ENCODE measurements at regions not wholly inside any gene's neighbourhood (a gene's known extent, or its start where the extent isn't known, plus 50 kb on each side); places are given as distances from the start of the nearest gene placed in this dataset.

- Histone ChIP-seq H3K4me2 (ENCODE audit: low read depth, low read length) (no peak overlapping the region), H3K27me3 (ENCODE audit: control insufficient read depth, insufficient read depth, low read length) (no peaks in the 10 kb centered on the region), H3K4ac (ENCODE audit: low read depth, low read length) (no peak overlapping the region), H4K91ac (ENCODE audit: insufficient read depth, low read depth, low read length) (no peak overlapping the region), H3K23ac (ENCODE audit: low read depth, low read length) (no peak overlapping the region), H4K5ac (ENCODE audit: low read depth, low read length) (no peak overlapping the region), H3K27ac (ENCODE audit: insufficient read depth, low read length) (no peak overlapping the region), H3K79me1 (ENCODE audit: low read depth in 1 of 2, low read length in 2 of 2) (no peaks in the 10 kb centered on the region), H3K4me3 (ENCODE audit: insufficient read depth, low read depth, low read length) (no peak overlapping the region), H2AK5ac (ENCODE audit: low read depth, low read length) (no peak overlapping the region), H4K8ac (ENCODE audit: low read depth in 2 of 2, low read length in 2 of 2) (no peak overlapping the region), H3K9me3 (ENCODE audit: control insufficient read depth, insufficient read depth, low read length) (no peaks in the 10 kb centered on the region), H3K9ac (ENCODE audit: low read depth, low read length) (no peak overlapping the region), H2AFZ (replicated peaks; ENCODE audit: low read length, poor library complexity) (no peak overlapping the region), H3K9me1 (ENCODE audit: insufficient read depth, low read length) (no peaks in the 10 kb centered on the region), H4K20me1 (ENCODE audit: insufficient read depth, low read length) (no peaks in the 10 kb centered on the region), H3K14ac (replicated peaks; ENCODE audit: low read depth, low read length) (no peak overlapping the region), H2BK15ac (ENCODE audit: low read depth, low read length) (no peak overlapping the region), H3K4me1 (ENCODE audit: control insufficient read depth, insufficient read depth, low read length) (no peaks in the 10 kb centered on the region), H2BK5ac (ENCODE audit: low read depth, low read length, poor library complexity, severe bottlenecking) (no peak overlapping the region), H2BK20ac (ENCODE audit: low read depth, low read length) (no peak overlapping the region), H2AK9ac (replicated peaks; ENCODE audit: low read depth, low read length, poor library complexity) (no peak overlapping the region), H2BK120ac (ENCODE audit: low read depth, low read length) (no peak overlapping the region), H3K18ac (ENCODE audit: low read depth, low read length) (no peak overlapping the region), H3K36me3 (ENCODE audit: control insufficient read depth, insufficient read depth, low read length) (no peaks in the 10 kb centered on the region), H3K56ac (ENCODE audit: extremely low read depth, insufficient read depth, low read length) (no peak overlapping the region)
- ATAC-seq (ENCODE audit: low read depth) (no peak), DNase-seq (peak; percentile 16)
- dilution Hi-C loops (cut with HindIII; ENCODE audit: low sequenced_read_pairs, unreplicated experiment): no loop called here
- no TSS peak for BruUV-seq (replicated peaks)
- WGBS, 2 experiments (ENCODE audit: extremely low coverage in 2 of 2, insufficient read length in 1 of 2): no CpG with 5 or more reads among the region's 2 CpGs
- in situ Hi-C loops (cut with MboI; ENCODE audit: low sequenced_read_pairs): no loop called here
- intact Hi-C loops (cut with micrococcal nuclease): no loop called here
- ChIA-PET POLR2A (ENCODE audit: unreplicated experiment) (no interaction called here), CTCF (no interaction called here)
- TF ChIP-seq POLR2A (IDR thresholded peaks at IDR 0.05; ENCODE audit: low read depth, low read length) (no peak), RFX5 (IDR thresholded peaks at IDR 0.05; ENCODE audit: low read depth, low read length) (no peak), NFE2L2 (IDR thresholded peaks at IDR 0.05; ENCODE audit: low read depth, low read length) (no peak), RAD21 (IDR thresholded peaks at IDR 0.05; ENCODE audit: low read length) (no peak), USF2 (IDR thresholded peaks at IDR 0.05; ENCODE audit: low read depth, low read length) (no peak), MAZ (IDR thresholded peaks at IDR 0.05; ENCODE audit: borderline replicate concordance, low read depth, low read length) (no peak), BHLHE40 (IDR thresholded peaks at IDR 0.05; ENCODE audit: low read depth, low read length) (no peak), CHD1 (IDR thresholded peaks at IDR 0.05; ENCODE audit: low read depth, low read length) (no peak), FOS (IDR thresholded peaks at IDR 0.05; ENCODE audit: low read depth, low read length) (no peak)
- TF ChIP-seq, protein P1, sequence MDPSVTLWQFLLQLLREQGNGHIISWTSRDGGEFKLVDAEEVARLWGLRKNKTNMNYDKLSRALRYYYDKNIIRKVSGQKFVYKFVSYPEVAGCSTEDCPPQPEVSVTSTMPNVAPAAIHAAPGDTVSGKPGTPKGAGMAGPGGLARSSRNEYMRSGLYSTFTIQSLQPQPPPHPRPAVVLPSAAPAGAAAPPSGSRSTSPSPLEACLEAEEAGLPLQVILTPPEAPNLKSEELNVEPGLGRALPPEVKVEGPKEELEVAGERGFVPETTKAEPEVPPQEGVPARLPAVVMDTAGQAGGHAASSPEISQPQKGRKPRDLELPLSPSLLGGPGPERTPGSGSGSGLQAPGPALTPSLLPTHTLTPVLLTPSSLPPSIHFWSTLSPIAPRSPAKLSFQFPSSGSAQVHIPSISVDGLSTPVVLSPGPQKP (IDR thresholded peaks at IDR 0.05; ENCODE audit: borderline replicate concordance, low read depth, low read length): no peak
Observed at GRCh38 chr9:22645893-22646292, 199.3 kb downstream of the DMRTA1 start.

Measured in IMR-90 (cell line).